Trophoblast cell (in vitro differentiated cells and primary cell): ENCODE measurements at regions not wholly inside any gene's neighbourhood (a gene's known extent, or its start where the extent isn't known, plus 50 kb on each side); places are given as distances from the start of the nearest gene placed in this dataset.

Experiments
- DNase-seq, 2 donors: peaks; one replicate each; pipeline ENCODE4 v3.0.0-alpha.2; 2016
- H2AFZ ChIP-seq: 2 replicates; pipeline ENCODE4 v1.6.1; 2013; ENCODE audit warnings: low read length, moderate library complexity, mild to moderate bottlenecking; ENCODE audit not compliant: insufficient read depth, poor library complexity
- H2AK5ac ChIP-seq: 2 replicates; pipeline ENCODE4 v1.6.1; 2013; ENCODE audit warnings: mild to moderate bottlenecking, low read length
- H2BK120ac ChIP-seq: 2 replicates; pipeline ENCODE4 v1.6.1; 2013; ENCODE audit warnings: low read length, mild to moderate bottlenecking, moderate library complexity; ENCODE audit not compliant: insufficient read depth, poor library complexity
- H2BK12ac ChIP-seq: 2 replicates; pipeline ENCODE4 v1.6.1; 2013; ENCODE audit warnings: mild to moderate bottlenecking, low read length, moderate library complexity
- H2BK5ac ChIP-seq: 2 replicates; pipeline ENCODE4 v1.6.1; 2013; ENCODE audit warnings: low read length, low read depth, moderate library complexity, mild to moderate bottlenecking; ENCODE audit not compliant: poor library complexity
- H3K14ac ChIP-seq: 2 replicates; pipeline ENCODE4 v1.6.1; 2013; ENCODE audit warnings: mild to moderate bottlenecking, low read length
- H3K18ac ChIP-seq: 2 replicates; pipeline ENCODE4 v1.6.1; 2013; ENCODE audit warnings: mild to moderate bottlenecking, low read length
- H3K23ac ChIP-seq: 2 replicates; pipeline ENCODE4 v1.6.1; 2013; ENCODE audit warnings: low read length
- H3K27ac ChIP-seq: 2 replicates; pipeline ENCODE4 v1.5.1; 2013; ENCODE audit warnings: low read depth, mild to moderate bottlenecking, inconsistent platforms, low read length, moderate library complexity
- H3K27me3 ChIP-seq: 2 replicates; pipeline ENCODE4 v1.6.1; 2013; ENCODE audit warnings: inconsistent platforms, mild to moderate bottlenecking, low read length, moderate library complexity; ENCODE audit not compliant: insufficient read depth
- H3K36me3 ChIP-seq, 2 experiments: 1 replicate in 1 of 2; 2 replicates in 1 of 2; pipeline ENCODE4 v1.6.1; 2013; ENCODE audit warnings: low read length in 2 of 2, mild to moderate bottlenecking in 2 of 2, moderate library complexity in 1 of 2; ENCODE audit not compliant: insufficient read depth in 2 of 2, control insufficient read depth in 1 of 2
- H3K4ac ChIP-seq: 2 replicates; pipeline ENCODE4 v1.6.1; 2013; ENCODE audit warnings: low read depth, mild to moderate bottlenecking, low read length, moderate library complexity
- H3K4me1 ChIP-seq, 2 experiments: 1 replicate in 1 of 2; 2 replicates in 1 of 2; pipeline ENCODE4 v1.6.1; 2013; ENCODE audit warnings: low read length in 2 of 2, mild to moderate bottlenecking in 2 of 2, moderate library complexity in 1 of 2; ENCODE audit not compliant: insufficient read depth in 2 of 2, control insufficient read depth in 1 of 2
- H3K4me2 ChIP-seq: 2 replicates; pipeline ENCODE4 v1.6.1; 2013; ENCODE audit warnings: inconsistent platforms, mild to moderate bottlenecking, low read length, moderate library complexity
- H3K4me3 ChIP-seq: 2 replicates; pipeline ENCODE4 v1.5.1; 2013; ENCODE audit warnings: mild to moderate bottlenecking, low read depth, low read length, inconsistent platforms
- H3K79me1 ChIP-seq: one replicate; pipeline ENCODE4 v1.6.1; 2013; ENCODE audit warnings: low read length
- H3K79me2 ChIP-seq: 2 replicates; pipeline ENCODE4 v1.6.1; 2013; ENCODE audit warnings: low read length, mild to moderate bottlenecking; ENCODE audit not compliant: control insufficient read depth, insufficient read depth, poor library complexity
- H3K9ac ChIP-seq: 2 replicates; pipeline ENCODE4 v1.6.1; 2013; ENCODE audit warnings: mild to moderate bottlenecking, low read length
- H3K9me3 ChIP-seq: 2 replicates; pipeline ENCODE4 v1.6.1; 2013; ENCODE audit warnings: low read depth, mild to moderate bottlenecking, control low read depth, inconsistent platforms, low read length; ENCODE audit not compliant: insufficient read depth
- H4K12ac ChIP-seq: 2 replicates; pipeline ENCODE4 v1.6.1; 2013; ENCODE audit warnings: low read depth, mild to moderate bottlenecking, low read length, moderate library complexity
- H4K8ac ChIP-seq: 2 replicates; pipeline ENCODE4 v1.6.1; 2013; ENCODE audit warnings: low read depth, mild to moderate bottlenecking, low read length, moderate library complexity
- H4K91ac ChIP-seq: one replicate; pipeline ENCODE4 v1.6.1; 2013; ENCODE audit warnings: low read depth, mild to moderate bottlenecking, low read length, moderate library complexity
- WGBS: extraction: QIAGEN DNeasy Blood & Tissue Kit; methylation state at CpG from one replicate; pipeline ENCODE4 v1.1.7; 2013; ENCODE audit warnings: missing lambda C conversion rate; ENCODE audit not compliant: insufficient read length, insufficient coverage; ENCODE audit errors: extremely low coverage; 5-methylcytosine and 5-hydroxymethylcytosine counted together

DNA sequence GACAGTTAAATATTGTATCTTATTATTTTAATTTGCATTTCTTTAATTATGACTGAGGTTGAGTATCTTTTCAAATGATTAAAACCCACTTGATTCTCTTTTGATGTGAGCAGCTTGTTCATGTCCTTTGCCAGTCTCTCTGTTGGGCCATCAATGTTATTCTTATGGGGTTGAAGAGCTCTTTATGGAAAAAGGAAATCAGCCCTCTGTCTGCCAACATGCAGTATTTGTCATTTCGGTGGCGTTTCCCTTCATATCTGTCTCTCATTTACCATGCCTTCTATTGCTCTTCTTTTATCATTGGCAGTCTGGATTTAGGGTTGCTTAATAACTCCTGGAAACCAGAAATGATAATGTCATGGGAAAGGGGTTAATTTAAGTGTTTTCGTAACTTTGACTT lies 340.7 kb upstream of the DNAJC19 start:
- Histone ChIP-seq H3K4me3 (no peak overlapping the region), H3K79me2 (no peaks in the 10 kb centered on the region), H3K4me2 (no peak overlapping the region), H4K8ac (no peak overlapping the region), H3K79me1 (no peaks in the 10 kb centered on the region), H3K18ac (no peak overlapping the region), H4K91ac (no peak overlapping the region), H2AK5ac (no peak overlapping the region), H3K9me3 (no peaks in the 10 kb centered on the region), H3K4me1 (no peaks in the 10 kb centered on the region), H3K23ac (no peak overlapping the region), H3K36me3 (no peaks in the 10 kb centered on the region), H2BK5ac (no peak overlapping the region), H2BK120ac (no peak overlapping the region), H3K27me3 (no peaks in the 10 kb centered on the region), H3K27ac (no peak overlapping the region), H3K9ac (no peak overlapping the region), H3K14ac (no peak overlapping the region), H3K4ac (no peak overlapping the region), H2AFZ (no peak overlapping the region), H4K12ac (no peak overlapping the region), H2BK12ac (no peak overlapping the region)
- 100% methylated on average over 1 of the region's 3 CpGs for whole genome bisulfite sequencing
- no peak for DNase-seq

GRCh38 chr3:181329024-181329423 lies 339.5 kb upstream of the DNAJC19 start:
- Histone ChIP-seq H4K8ac (no peak overlapping the region), H3K4me1 (no peaks in the 10 kb centered on the region), H2AK5ac (no peak overlapping the region), H2BK120ac (no peak overlapping the region), H3K18ac (no peak overlapping the region), H3K36me3 (no peaks in the 10 kb centered on the region), H3K27me3 (no peaks in the 10 kb centered on the region), H3K9me3 (peaks cover 3% of the 10 kb centered on the region), H3K14ac (no peak overlapping the region), H3K4me2 (no peak overlapping the region), H3K79me2 (no peaks in the 10 kb centered on the region), H3K79me1 (no peaks in the 10 kb centered on the region), H2AFZ (no peak overlapping the region), H2BK5ac (no peak overlapping the region), H3K4me3 (no peak overlapping the region), H2BK12ac (no peak overlapping the region), H3K4ac (no peak overlapping the region), H3K27ac (no peak overlapping the region), H4K91ac (no peak overlapping the region), H3K23ac (no peak overlapping the region), H3K9ac (no peak overlapping the region), H4K12ac (no peak overlapping the region)
- no CpG with 5 or more reads among the region's 2 CpGs for WGBS
- DNase-seq: no peak

DNA sequence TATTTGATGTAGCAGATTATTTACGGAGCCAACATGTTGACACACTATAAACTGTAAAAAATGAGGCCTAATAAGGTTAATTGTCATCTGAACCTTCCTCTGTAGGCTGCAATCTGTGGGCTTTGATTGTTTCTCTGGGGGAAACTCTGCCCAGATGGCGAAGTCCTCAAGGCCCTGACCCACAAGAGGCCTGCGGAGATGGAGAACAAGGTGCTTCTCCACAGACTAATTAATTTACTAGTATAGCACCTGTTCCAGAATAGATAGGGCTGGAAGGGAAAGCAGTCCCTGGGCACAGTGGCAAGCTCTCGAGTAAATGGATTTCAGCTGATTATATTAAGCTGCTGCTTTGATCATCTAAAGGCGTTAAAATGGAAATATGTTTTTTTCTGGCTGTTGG lies 338.8 kb upstream of the DNAJC19 start:
- no peak overlapping the region for H4K8ac ChIP-seq
- no peak overlapping the region for H2BK120ac ChIP-seq
- no peak overlapping the region for H2AFZ ChIP-seq
- no peak overlapping the region for H3K4me3 ChIP-seq
- no peak overlapping the region for H2AK5ac ChIP-seq
- no peaks in the 10 kb centered on the region for H3K79me2 ChIP-seq
- H3K79me1 ChIP-seq: no peaks in the 10 kb centered on the region
- H3K4ac ChIP-seq: no peak overlapping the region
- H2BK12ac ChIP-seq: no peak overlapping the region
- H4K91ac ChIP-seq: no peak overlapping the region
- no peak overlapping the region for H3K4me2 ChIP-seq
- no peak overlapping the region for H2BK5ac ChIP-seq
- H3K9me3 ChIP-seq: peaks cover 3% of the 10 kb centered on the region
- no peaks in the 10 kb centered on the region for H3K36me3 ChIP-seq
- H3K27ac ChIP-seq: no peak overlapping the region
- H3K23ac ChIP-seq: no peak overlapping the region
- no peaks in the 10 kb centered on the region for H3K4me1 ChIP-seq
- no peak overlapping the region for H3K9ac ChIP-seq
- DNase-seq: no peak
- no CpG with 5 or more reads among the region's 5 CpGs for WGBS
- no peak overlapping the region for H4K12ac ChIP-seq
- H3K27me3 ChIP-seq: no peaks in the 10 kb centered on the region
- H3K14ac ChIP-seq: no peak overlapping the region
- no peak overlapping the region for H3K18ac ChIP-seq

DNA sequence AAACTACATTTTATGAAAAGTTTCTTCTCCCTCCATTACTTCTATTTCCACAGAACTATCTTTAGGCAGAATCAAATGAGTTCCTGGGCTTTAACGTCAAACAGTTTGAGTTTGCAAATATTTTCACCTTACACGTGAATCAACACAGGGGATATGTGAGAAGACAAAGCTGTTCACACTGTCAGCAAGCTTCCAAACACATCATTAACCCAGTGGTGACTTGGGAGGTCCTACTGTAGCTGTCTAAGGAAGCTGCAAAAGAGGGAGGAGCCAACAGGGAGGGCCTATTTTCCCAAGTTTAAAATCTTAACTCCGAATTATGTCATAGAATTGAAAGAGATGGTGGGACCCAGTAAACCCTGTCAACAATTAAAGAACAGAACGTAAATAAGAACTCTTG lies 337.8 kb upstream of the DNAJC19 start:
- DNase-seq: no peak
- H2BK120ac ChIP-seq: no peak overlapping the region
- H3K79me1 ChIP-seq: no peaks in the 10 kb centered on the region
- H3K23ac ChIP-seq: no peak overlapping the region
- H3K79me2 ChIP-seq: no peaks in the 10 kb centered on the region
- H4K8ac ChIP-seq: no peak overlapping the region
- H2BK12ac ChIP-seq: no peak overlapping the region
- no peak overlapping the region for H2AFZ ChIP-seq
- no peak overlapping the region for H3K4me3 ChIP-seq
- no peak overlapping the region for H4K91ac ChIP-seq
- H2BK5ac ChIP-seq: no peak overlapping the region
- no peak overlapping the region for H3K14ac ChIP-seq
- H3K9ac ChIP-seq: no peak overlapping the region
- H3K4me2 ChIP-seq: no peak overlapping the region
- H4K12ac ChIP-seq: no peak overlapping the region
- no peak overlapping the region for H3K18ac ChIP-seq
- no peak overlapping the region for H3K4ac ChIP-seq
- no peaks in the 10 kb centered on the region for H3K36me3 ChIP-seq
- no peak overlapping the region for H2AK5ac ChIP-seq
- peaks cover 3% of the 10 kb centered on the region for H3K9me3 ChIP-seq
- WGBS: no CpG with 5 or more reads among the region's 4 CpGs
- no peaks in the 10 kb centered on the region for H3K27me3 ChIP-seq
- no peak overlapping the region for H3K27ac ChIP-seq
- no peaks in the 10 kb centered on the region for H3K4me1 ChIP-seq
